KMS-11 (cell line): ENCODE measurements at regions not wholly inside any gene's neighbourhood (a gene's known extent, or its start where the extent isn't known, plus 50 kb on each side); places are given as distances from the start of the nearest gene placed in this dataset.

Experiments used
- H2AFZ ChIP-seq: fragments of 200-600 bp; sonication (generic); 2 replicates; pipeline ENCODE4 v1.6.1; 2016; ENCODE audit warnings: antibody characterized with exemption, mixed run types, low read depth
- H3K27ac ChIP-seq: fragments of 200-600 bp; sonication (generic); 2 replicates; pipeline ENCODE4 v1.6.1; 2016; ENCODE audit warnings: mild to moderate bottlenecking, mixed run types
- H3K27me3 ChIP-seq: fragments of 200-600 bp; sonication (generic); 2 replicates; pipeline ENCODE4 v1.6.1; 2017; ENCODE audit warnings: mild to moderate bottlenecking, low read depth, mixed run types, moderate library complexity; ENCODE audit not compliant: insufficient read depth
- H3K36me3 ChIP-seq: fragments of 200-600 bp; sonication (generic); 2 replicates; pipeline ENCODE4 v1.6.1; 2017; ENCODE audit warnings: mild to moderate bottlenecking, mixed run types; ENCODE audit not compliant: insufficient read depth
- H3K4me1 ChIP-seq: fragments of 200-600 bp; sonication (generic); 2 replicates; pipeline ENCODE4 v1.6.1; 2016; ENCODE audit warnings: mild to moderate bottlenecking, low read depth, mixed run types; ENCODE audit not compliant: poor library complexity, severe bottlenecking
- H3K4me2 ChIP-seq: fragments of 200-600 bp; sonication (generic); 2 replicates; pipeline ENCODE4 v1.7.0; 2016; ENCODE audit warnings: mild to moderate bottlenecking, mixed run types
- H3K4me3 ChIP-seq: fragments of 200-600 bp; sonication (generic); IDR thresholded peaks from 2 replicates; pipeline ENCODE4 v1.6.1; 2017; ENCODE audit warnings: low read depth, low read length, mixed read lengths; ENCODE audit not compliant: insufficient read depth
- H3K79me2 ChIP-seq: fragments of 200-600 bp; sonication (generic); 2 replicates; pipeline ENCODE4 v1.6.1; 2016; ENCODE audit warnings: low read depth, mixed run types; ENCODE audit not compliant: insufficient read depth
- H3K9ac ChIP-seq: fragments of 200-600 bp; sonication (generic); 2 replicates; pipeline ENCODE4 v1.6.1; 2016; ENCODE audit warnings: mild to moderate bottlenecking, mixed run types
- H4K20me1 ChIP-seq: fragments of 200-600 bp; sonication (generic); 2 replicates; pipeline ENCODE4 v1.6.1; 2016; ENCODE audit warnings: mild to moderate bottlenecking, mixed run types; ENCODE audit not compliant: insufficient read depth
- CTCF ChIP-seq: fragments of 200-600 bp; sonication (generic); conservative IDR thresholded peaks from 2 replicates; pipeline ENCODE4 v1.6.1; 2017; ENCODE audit warnings: low read depth, mild to moderate bottlenecking, antibody characterized with exemption, low read length, moderate library complexity, mixed read lengths

GRCh38 chr15:47552978-47553608 is 164.2 kb upstream of the SEMA6D start:
- no peak overlapping the region for H2AFZ ChIP-seq
- H3K4me2 ChIP-seq, result no peak overlapping the region
- H3K9ac ChIP-seq, result no peak overlapping the region
- no peak for TF ChIP-seq CTCF
- H3K79me2 ChIP-seq, result no peaks in the 10 kb centered on the region
- no peaks in the 10 kb centered on the region for H3K36me3 ChIP-seq
- no peak overlapping the region for H3K4me3 ChIP-seq
- H3K4me1 ChIP-seq, result no peaks in the 10 kb centered on the region
- no peaks in the 10 kb centered on the region for H3K27me3 ChIP-seq
- H3K27ac ChIP-seq, result no peak overlapping the region
- no peaks in the 10 kb centered on the region for H4K20me1 ChIP-seq

GRCh38 chr15:47553947-47554346 is 163.4 kb upstream of the SEMA6D start:
- H3K9ac ChIP-seq, result no peak overlapping the region
- H3K4me2 ChIP-seq, result no peak overlapping the region
- no peaks in the 10 kb centered on the region for H4K20me1 ChIP-seq
- H3K79me2 ChIP-seq, result no peaks in the 10 kb centered on the region
- H3K27me3 ChIP-seq, result no peaks in the 10 kb centered on the region
- H3K27ac ChIP-seq, result no peak overlapping the region
- no peak overlapping the region for H3K4me3 ChIP-seq
- TF ChIP-seq CTCF, result no peak
- H2AFZ ChIP-seq, result no peak overlapping the region
- H3K36me3 ChIP-seq, result no peaks in the 10 kb centered on the region
- no peaks in the 10 kb centered on the region for H3K4me1 ChIP-seq

- Histone ChIP-seq H3K9ac (no peak overlapping the region), H3K4me2 (no peak overlapping the region), H3K79me2 (no peaks in the 10 kb centered on the region), H3K4me3 (no peak overlapping the region), H4K20me1 (no peaks in the 10 kb centered on the region), H3K4me1 (no peaks in the 10 kb centered on the region), H2AFZ (no peak overlapping the region), H3K36me3 (no peaks in the 10 kb centered on the region), H3K27me3 (no peaks in the 10 kb centered on the region), H3K27ac (no peak overlapping the region)
- TF ChIP-seq CTCF, result no peak
These were observed 156.2 kb upstream of the SEMA6D start for GRCh38 chr15:47561102-47561501.

- Histone ChIP-seq H3K9ac (no peak overlapping the region), H2AFZ (no peak overlapping the region), H3K27me3 (no peaks in the 10 kb centered on the region), H4K20me1 (no peaks in the 10 kb centered on the region), H3K27ac (no peak overlapping the region), H3K4me3 (no peak overlapping the region), H3K4me1 (no peaks in the 10 kb centered on the region), H3K4me2 (no peak overlapping the region), H3K79me2 (no peaks in the 10 kb centered on the region), H3K36me3 (no peaks in the 10 kb centered on the region)
- no peak for TF ChIP-seq CTCF
These were observed 151.4 kb upstream of the SEMA6D start for GRCh38 chr15:47565949-47566348.
